Keratinocyte (primary cell): ENCODE measurements at regions not wholly inside any gene's neighbourhood (a gene's known extent, or its start where the extent isn't known, plus 50 kb on each side); places are given as distances from the start of the nearest gene placed in this dataset.

Experiments
- EZH2 ChIP-seq: IDR thresholded peaks from one replicate; pipeline ENCODE4 v1.6.1; 2012; ENCODE audit warnings: inconsistent platforms, mild to moderate bottlenecking, low read length, moderate library complexity
- TF ChIP-seq, protein P1 (sequence below), 3 experiments: IDR thresholded peaks in 1 of 3; conservative IDR thresholded peaks in 1 of 3; optimal IDR thresholded peaks in 1 of 3; 2 replicates in 2 of 3; 3 replicates in 1 of 3; pipeline versions ENCODE3 to v1.5.1; 2011; ENCODE audit warnings: low read length in 3 of 3, mild to moderate bottlenecking in 3 of 3, moderate library complexity in 2 of 3, control low read depth in 1 of 3, inconsistent platforms in 1 of 3; ENCODE audit not compliant: insufficient read depth in 2 of 3; ENCODE audit errors: extremely low read depth in 1 of 3

DNA sequence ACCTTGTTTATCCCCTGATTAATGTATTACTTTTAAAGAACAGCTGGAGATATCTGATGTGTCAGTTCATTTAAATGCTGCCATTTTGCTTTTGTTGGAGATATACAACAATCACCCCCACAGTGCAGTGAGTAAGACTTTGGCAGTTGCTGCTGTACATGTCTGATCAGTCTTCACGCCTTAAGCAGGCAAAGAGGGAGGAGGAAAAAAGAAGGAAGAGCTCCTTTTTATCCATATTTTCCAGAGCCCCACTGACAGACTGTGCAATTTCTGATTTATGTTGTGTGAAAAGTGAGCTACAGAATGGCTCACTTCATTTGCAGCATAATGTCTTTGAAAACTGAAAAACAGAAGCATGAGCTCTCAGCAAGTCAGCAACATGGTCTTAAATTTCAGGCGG, 319.7 kb upstream of the LRIG3 start:
- TF ChIP-seq, protein P1, sequence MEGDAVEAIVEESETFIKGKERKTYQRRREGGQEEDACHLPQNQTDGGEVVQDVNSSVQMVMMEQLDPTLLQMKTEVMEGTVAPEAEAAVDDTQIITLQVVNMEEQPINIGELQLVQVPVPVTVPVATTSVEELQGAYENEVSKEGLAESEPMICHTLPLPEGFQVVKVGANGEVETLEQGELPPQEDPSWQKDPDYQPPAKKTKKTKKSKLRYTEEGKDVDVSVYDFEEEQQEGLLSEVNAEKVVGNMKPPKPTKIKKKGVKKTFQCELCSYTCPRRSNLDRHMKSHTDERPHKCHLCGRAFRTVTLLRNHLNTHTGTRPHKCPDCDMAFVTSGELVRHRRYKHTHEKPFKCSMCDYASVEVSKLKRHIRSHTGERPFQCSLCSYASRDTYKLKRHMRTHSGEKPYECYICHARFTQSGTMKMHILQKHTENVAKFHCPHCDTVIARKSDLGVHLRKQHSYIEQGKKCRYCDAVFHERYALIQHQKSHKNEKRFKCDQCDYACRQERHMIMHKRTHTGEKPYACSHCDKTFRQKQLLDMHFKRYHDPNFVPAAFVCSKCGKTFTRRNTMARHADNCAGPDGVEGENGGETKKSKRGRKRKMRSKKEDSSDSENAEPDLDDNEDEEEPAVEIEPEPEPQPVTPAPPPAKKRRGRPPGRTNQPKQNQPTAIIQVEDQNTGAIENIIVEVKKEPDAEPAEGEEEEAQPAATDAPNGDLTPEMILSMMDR (optimal IDR thresholded peaks at IDR 0.05 in 1 of 3, IDR thresholded peaks at IDR 0.05 in 1 of 3, conservative IDR thresholded peaks at IDR 0.05 in 1 of 3; ENCODE audit: extremely low read depth in 1 of 3, insufficient read depth in 2 of 3, low read length in 3 of 3): no peak
- no peak for TF ChIP-seq EZH2
